NCI-H460 (cell line): ENCODE measurements at regions not wholly inside any gene's neighbourhood (a gene's known extent, or its start where the extent isn't known, plus 50 kb on each side); places are given as distances from the start of the nearest gene placed in this dataset.

ENCODE experiments used
- DNase-seq: peaks from one replicate; pipeline ENCODE4 v3.0.0-alpha.2; 2016; ENCODE audit warnings: low read depth; ENCODE audit errors: extremely low read depth

GRCh38 chr5:138626333-138626944 lies 51.2 kb upstream of the HSPA9 start:
- DNase-seq = no peak

DNA sequence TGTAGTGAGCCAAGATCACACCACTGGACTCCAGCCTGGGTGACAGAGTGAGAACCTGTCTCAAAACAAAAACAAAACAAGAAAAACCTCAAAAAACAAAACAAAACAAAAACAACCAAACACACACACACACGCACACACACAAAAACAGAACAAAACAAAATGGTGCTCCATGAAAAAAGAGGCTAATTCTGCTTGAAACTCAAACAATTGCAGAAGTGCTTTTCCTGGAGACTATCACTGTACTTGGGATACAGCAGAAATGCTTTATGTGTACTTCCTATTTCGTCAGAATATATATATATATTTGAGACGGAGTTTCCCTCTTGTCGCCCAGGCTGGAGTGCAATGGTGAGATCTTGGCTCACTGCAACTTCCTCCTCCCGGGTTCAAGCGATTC lies 49.9 kb upstream of the HSPA9 start:
- no peak for DNase-seq
